ENCODE measurements at regions not wholly inside any gene's neighbourhood (a gene's known extent, or its start where the extent isn't known, plus 50 kb on each side); places are given as distances from the start of the nearest gene placed in this dataset.

GRCh38 chr12:92513231-92513730, 189.5 kb upstream of the PLEKHG7 start:
- Histone ChIP-seq H3K4me3 (no peak overlapping the region), H3K27ac (peak overlapping the region in 1 of 21 experiments; percentile 32)

GRCh38 chr12:92511786-92512185, 191.0 kb upstream of the PLEKHG7 start:
- Histone ChIP-seq H3K4me3 (no peak overlapping the region), H3K27ac (no peak overlapping the region)

- no peak overlapping the region for H3K4me3 ChIP-seq
These were observed 193.5 kb upstream of the PLEKHG7 start for GRCh38 chr12:92509156-92509738.

GRCh38 chr12:92506891-92507290, 195.9 kb upstream of the PLEKHG7 start:
- Histone ChIP-seq H3K27ac (peak overlapping the region in 20 of 21 experiments; percentile 29 to 87 (median 76)), H3K4me3 (no peak overlapping the region)

More at GRCh38 chr12:92509156-92509738, 193.5 kb upstream of the PLEKHG7 start:
- no peak overlapping the region for H3K27ac ChIP-seq

GRCh38 chr12:92506460-92506859, 196.3 kb upstream of the PLEKHG7 start:
- Histone ChIP-seq H3K4me3 (no peak overlapping the region), H3K27ac (peak overlapping the region in 20 of 21 experiments; percentile 34 to 87 (median 76))

- H3K4me3 ChIP-seq, result peak overlapping the region in 1 of 7 experiments; percentile 13
These were observed 197.2 kb upstream of the PLEKHG7 start for GRCh38 chr12:92505254-92506231.

GRCh38 chr12:92504594-92504981, 198.2 kb upstream of the PLEKHG7 start:
- Histone ChIP-seq H3K4me3 (no peak overlapping the region), H3K27ac (peak overlapping the region in 18 of 21 experiments; percentile 45 to 87 (median 76))

More at GRCh38 chr12:92505254-92506231, 197.2 kb upstream of the PLEKHG7 start:
- H3K27ac ChIP-seq, result peak overlapping the region; percentile 15 to 87 (median 76)

GRCh38 chr12:92503971-92504593, 198.7 kb upstream of the PLEKHG7 start:
- H3K4me3 ChIP-seq, result no peak overlapping the region
- peak overlapping the region in 16 of 21 experiments; percentile 1 to 87 (median 70) for H3K27ac ChIP-seq

GRCh38 chr12:92503029-92503931, 199.5 kb upstream of the PLEKHG7 start:
- no peak overlapping the region for H3K4me3 ChIP-seq
- H3K27ac ChIP-seq, result peak overlapping the region in 16 of 21 experiments; percentile 4 to 87 (median 66)

- no peak overlapping the region for H3K4me3 ChIP-seq
- H3K27ac ChIP-seq, result peak overlapping the region in 8 of 21 experiments; percentile 15 to 87 (median 59)
These were observed 200.3 kb upstream of the PLEKHG7 start for GRCh38 chr12:92502417-92503028.

GRCh38 chr12:92496790-92497189, 206.0 kb upstream of the PLEKHG7 start:
- Histone ChIP-seq H3K4me3 (no peak overlapping the region), H3K27ac (no peak overlapping the region)

- Histone ChIP-seq H3K27ac (no peak overlapping the region), H3K4me3 (no peak overlapping the region)
These were observed 207.7 kb upstream of the PLEKHG7 start for GRCh38 chr12:92495108-92495507.

- no peak overlapping the region for H3K27ac ChIP-seq
- no peak overlapping the region for H3K4me3 ChIP-seq
These were observed 209.0 kb upstream of the PLEKHG7 start for GRCh38 chr12:92493816-92494215.

- no peak overlapping the region for H3K4me3 ChIP-seq
- peak overlapping the region in 1 of 21 experiments; percentile 25 for H3K27ac ChIP-seq
These were observed 209.8 kb upstream of the PLEKHG7 start for GRCh38 chr12:92492995-92493394.

GRCh38 chr12:92492291-92492690, 210.5 kb upstream of the PLEKHG7 start:
- Histone ChIP-seq H3K4me3 (no peak overlapping the region), H3K27ac (no peak overlapping the region)

- no peak overlapping the region for H3K4me3 ChIP-seq
- no peak overlapping the region for H3K27ac ChIP-seq
These were observed 213.0 kb upstream of the PLEKHG7 start for GRCh38 chr12:92489781-92490180.

- Histone ChIP-seq H3K4me3 (no peak overlapping the region), H3K27ac (no peak overlapping the region)
These were observed 214.1 kb upstream of the PLEKHG7 start for GRCh38 chr12:92488735-92489134.

- Histone ChIP-seq H3K4me3 (no peak overlapping the region), H3K27ac (no peak overlapping the region)
These were observed 215.7 kb upstream of the PLEKHG7 start for GRCh38 chr12:92487138-92487485.
